Medulla oblongata (tissue), 1 donor: ENCODE measurements at regions not wholly inside any gene's neighbourhood (a gene's known extent, or its start where the extent isn't known, plus 50 kb on each side); places are given as distances from the start of the nearest gene placed in this dataset.

ENCODE experiments used
- DNase-seq: peaks from one replicate; pipeline ENCODE4 v3.0.0-alpha.2; 2015; ENCODE audit errors: extremely low spot score

- DNase-seq = no peak
These were observed 287.8 kb downstream of the ZEB1 start for GRCh38 chr10:31606841-31607240.

GRCh38 chr10:31605861-31606525, 287.0 kb downstream of the ZEB1 start:
- DNase-seq = no peak

GRCh38 chr10:31605426-31605825, 286.4 kb downstream of the ZEB1 start:
- DNase-seq = no peak

GRCh38 chr10:31604646-31605170, 285.7 kb downstream of the ZEB1 start:
- no peak for DNase-seq

- no peak for DNase-seq
These were observed 285.1 kb downstream of the ZEB1 start for GRCh38 chr10:31604096-31604495.

- DNase-seq = peak; percentile 91
These were observed 284.4 kb downstream of the ZEB1 start for GRCh38 chr10:31603235-31604087.

GRCh38 chr10:31602541-31603234, 283.7 kb downstream of the ZEB1 start:
- DNase-seq = peak; percentile 81

GRCh38 chr10:31601136-31601535, 282.1 kb downstream of the ZEB1 start:
- no peak for DNase-seq

GRCh38 chr10:31599626-31600504, 280.8 kb downstream of the ZEB1 start:
- DNase-seq = no peak

GRCh38 chr10:31596765-31597164, 277.7 kb downstream of the ZEB1 start:
- DNase-seq = no peak

- no peak for DNase-seq
These were observed 277.0 kb downstream of the ZEB1 start for GRCh38 chr10:31595992-31596391.

GRCh38 chr10:31594347-31594873, 275.4 kb downstream of the ZEB1 start:
- no peak for DNase-seq

GRCh38 chr10:31593124-31593523, 274.1 kb downstream of the ZEB1 start:
- DNase-seq = no peak

GRCh38 chr10:31591569-31591968, 272.6 kb downstream of the ZEB1 start:
- no peak for DNase-seq

GRCh38 chr10:31590023-31590800, 271.2 kb downstream of the ZEB1 start:
- peak; percentile 72 for DNase-seq

- DNase-seq = no peak
These were observed 268.7 kb downstream of the ZEB1 start for GRCh38 chr10:31587691-31588090.

- peak; percentile 76 for DNase-seq
These were observed 268.0 kb downstream of the ZEB1 start for GRCh38 chr10:31586723-31587638.

GRCh38 chr10:31584876-31585275, 265.9 kb downstream of the ZEB1 start:
- DNase-seq = no peak

- DNase-seq = no peak
These were observed 265.1 kb downstream of the ZEB1 start for GRCh38 chr10:31584098-31584631.
